ENCODE measurements at regions not wholly inside any gene's neighbourhood (a gene's known extent, or its start where the extent isn't known, plus 50 kb on each side); places are given as distances from the start of the nearest gene placed in this dataset.

GRCh38 chr14:105897725-105898113 lies 371.3 kb downstream of the TMEM121 start:
- POLR2A ChIA-PET = no interaction called here

More at GRCh38 chr14:105897725-105898113, 371.3 kb downstream of the TMEM121 start:
- H2AFZ ChIP-seq (ENCODE audit: low read depth, low read length) = no peak overlapping the region
- H4K20me1 ChIP-seq (replicated peaks; ENCODE audit: control insufficient read depth, extremely low read depth, insufficient read depth, low read length) = no peaks in the 10 kb centered on the region
- BruUV-seq (replicated peaks) = no TSS peak
- no peaks in the 10 kb centered on the region for H3K27me3 ChIP-seq (ENCODE audit: control insufficient read depth in 2 of 2, insufficient read depth in 2 of 2, low read length in 2 of 2)
- H3K9ac ChIP-seq (replicated peaks; ENCODE audit: extremely low read depth, insufficient read depth, low read length) = no peak overlapping the region
- H3K4me1 ChIP-seq (ENCODE audit: control insufficient read depth, extremely low read depth, insufficient read depth, low read length) = no peaks in the 10 kb centered on the region
- DNase-seq (ENCODE audit: low read depth, low spot score) (no peak), FAIRE-seq (no peak)
- dilution Hi-C loops (cut with MboI; ENCODE audit: extremely low pct_ligation_motif_present, low sequenced_read_pairs) (no loop called here), intact Hi-C loops (cut with micrococcal nuclease) (no loop called here)
- H3K9me3 ChIP-seq (replicated peaks; ENCODE audit: control insufficient read depth, insufficient read depth, low read length) = peaks cover 2% of the 10 kb centered on the region
- CTCF ChIA-PET = no interaction called here
- TF ChIP-seq JUN (IDR thresholded peaks at IDR 0.05; ENCODE audit: borderline replicate concordance, insufficient read depth, insufficient read length, low read depth) (no peak), EZH2 (IDR thresholded peaks at IDR 0.05; ENCODE audit: borderline replicate concordance, low read depth, low read length, severe bottlenecking) (no peak), MAX (IDR thresholded peaks at IDR 0.05; ENCODE audit: insufficient read depth, insufficient read length) (no peak), POLR2AphosphoS5 (IDR thresholded peaks at IDR 0.05; ENCODE audit: insufficient read depth, low read depth, low read length) (no peak), GATA2 (IDR thresholded peaks at IDR 0.05; ENCODE audit: insufficient read depth, insufficient read length, low read depth, low read length) (no peak), POLR2A (IDR thresholded peaks at IDR 0.05; ENCODE audit: low read depth, low read length) (no peak), FOS (IDR thresholded peaks at IDR 0.05; ENCODE audit: borderline replicate concordance, insufficient read depth, low read length) (no peak), MYC (IDR thresholded peaks at IDR 0.05; ENCODE audit: low read depth, low read length) (no peak)
- TF ChIP-seq, protein P1, sequence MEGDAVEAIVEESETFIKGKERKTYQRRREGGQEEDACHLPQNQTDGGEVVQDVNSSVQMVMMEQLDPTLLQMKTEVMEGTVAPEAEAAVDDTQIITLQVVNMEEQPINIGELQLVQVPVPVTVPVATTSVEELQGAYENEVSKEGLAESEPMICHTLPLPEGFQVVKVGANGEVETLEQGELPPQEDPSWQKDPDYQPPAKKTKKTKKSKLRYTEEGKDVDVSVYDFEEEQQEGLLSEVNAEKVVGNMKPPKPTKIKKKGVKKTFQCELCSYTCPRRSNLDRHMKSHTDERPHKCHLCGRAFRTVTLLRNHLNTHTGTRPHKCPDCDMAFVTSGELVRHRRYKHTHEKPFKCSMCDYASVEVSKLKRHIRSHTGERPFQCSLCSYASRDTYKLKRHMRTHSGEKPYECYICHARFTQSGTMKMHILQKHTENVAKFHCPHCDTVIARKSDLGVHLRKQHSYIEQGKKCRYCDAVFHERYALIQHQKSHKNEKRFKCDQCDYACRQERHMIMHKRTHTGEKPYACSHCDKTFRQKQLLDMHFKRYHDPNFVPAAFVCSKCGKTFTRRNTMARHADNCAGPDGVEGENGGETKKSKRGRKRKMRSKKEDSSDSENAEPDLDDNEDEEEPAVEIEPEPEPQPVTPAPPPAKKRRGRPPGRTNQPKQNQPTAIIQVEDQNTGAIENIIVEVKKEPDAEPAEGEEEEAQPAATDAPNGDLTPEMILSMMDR (IDR thresholded peaks at IDR 0.05; ENCODE audit: extremely low read depth in 1 of 2, insufficient read depth in 1 of 2, low read depth in 1 of 2, low read length in 2 of 2) = no peak
- H3K79me2 ChIP-seq (ENCODE audit: control insufficient read depth, insufficient read depth, low read length) = no peaks in the 10 kb centered on the region
- no peaks in the 10 kb centered on the region for H3K36me3 ChIP-seq (ENCODE audit: control insufficient read depth in 2 of 2, extremely low read depth in 1 of 2, insufficient read depth in 2 of 2, low read length in 2 of 2)
- no peak overlapping the region for H3K4me2 ChIP-seq (ENCODE audit: insufficient read depth, low read length)
- H3K27ac ChIP-seq (ENCODE audit: insufficient read depth, low read depth, low read length) = no peak overlapping the region
- H3K4me3 ChIP-seq (replicated peaks in 1 of 3; ENCODE audit: insufficient read depth in 1 of 3, low read depth in 1 of 3, low read length in 3 of 3) = no peak overlapping the region
- no peaks in the 10 kb centered on the region for H3K9me1 ChIP-seq (replicated peaks; ENCODE audit: control insufficient read depth, extremely low read depth, insufficient read depth, low read length)

Measured in endothelial cell of umbilical vein (primary cell).